GM21576 (cell line): ENCODE measurements at regions not wholly inside any gene's neighbourhood (a gene's known extent, or its start where the extent isn't known, plus 50 kb on each side); places are given as distances from the start of the nearest gene placed in this dataset.

Experiments
- ATAC-seq: cut with Tn5 transposase; IDR thresholded peaks from one replicate; pipeline ENCODE4 v1.9.1; 2021; ENCODE audit warnings: mild to moderate bottlenecking, moderate library complexity; ENCODE audit not compliant: unreplicated experiment

DNA sequence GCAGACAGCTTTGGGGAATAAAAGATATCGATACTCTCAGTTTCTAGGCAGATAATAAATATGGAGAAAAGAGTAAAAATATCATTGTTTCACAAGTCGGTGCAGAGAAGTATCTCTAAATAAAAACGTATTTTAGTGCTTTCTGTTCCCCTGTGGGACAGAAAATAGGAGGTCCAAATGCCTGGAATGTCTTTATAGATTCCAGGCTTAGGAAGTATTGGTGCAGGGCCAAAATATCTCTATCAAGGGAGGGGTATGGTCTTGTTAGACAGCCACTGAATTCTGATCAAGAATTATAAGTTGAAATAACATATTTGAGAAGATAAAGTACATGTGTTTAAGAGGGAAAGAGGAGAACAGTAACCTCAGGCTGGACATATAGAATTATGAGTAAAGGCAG is 596.4 kb downstream of the PCDH18 start:
- no peak for ATAC-seq

DNA sequence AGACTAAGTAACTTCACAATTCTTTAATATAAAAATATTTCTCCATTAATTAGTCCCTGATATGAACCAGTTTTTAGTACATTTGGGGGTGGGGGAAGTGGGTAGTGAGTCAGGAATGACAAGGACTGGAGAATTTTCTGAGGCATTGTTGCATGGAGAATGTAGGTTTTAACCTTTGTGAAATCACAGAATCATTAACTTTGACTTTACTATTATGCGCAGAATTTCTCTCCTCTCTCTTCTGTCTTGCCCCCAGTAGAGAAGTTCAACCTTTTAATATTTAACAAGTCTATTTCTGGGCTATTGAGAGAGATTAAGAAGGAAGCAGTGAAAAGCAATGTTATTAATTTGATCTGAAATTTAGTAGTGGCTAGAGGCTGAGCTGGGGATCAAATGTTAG is 597.0 kb downstream of the PCDH18 start:
- no peak for ATAC-seq

DNA sequence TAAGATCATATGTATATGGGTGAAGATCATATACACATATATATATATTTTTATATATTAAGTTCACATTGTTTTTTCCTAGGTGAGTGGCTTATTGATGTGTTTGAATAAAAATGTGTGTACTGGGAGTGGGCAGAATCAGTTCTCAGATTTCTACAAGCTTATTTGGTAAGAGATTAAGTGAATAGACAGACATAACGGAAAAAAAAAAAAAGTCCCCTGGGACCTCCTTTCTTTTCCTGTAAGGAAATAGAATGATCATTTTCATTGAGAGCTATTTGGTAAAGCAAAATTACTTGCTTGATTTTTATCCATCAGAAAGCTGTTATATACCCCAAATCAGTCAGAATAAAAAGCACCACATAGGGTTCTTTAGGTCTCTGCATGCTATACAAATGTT is 597.7 kb downstream of the PCDH18 start:
- ATAC-seq = no peak

DNA sequence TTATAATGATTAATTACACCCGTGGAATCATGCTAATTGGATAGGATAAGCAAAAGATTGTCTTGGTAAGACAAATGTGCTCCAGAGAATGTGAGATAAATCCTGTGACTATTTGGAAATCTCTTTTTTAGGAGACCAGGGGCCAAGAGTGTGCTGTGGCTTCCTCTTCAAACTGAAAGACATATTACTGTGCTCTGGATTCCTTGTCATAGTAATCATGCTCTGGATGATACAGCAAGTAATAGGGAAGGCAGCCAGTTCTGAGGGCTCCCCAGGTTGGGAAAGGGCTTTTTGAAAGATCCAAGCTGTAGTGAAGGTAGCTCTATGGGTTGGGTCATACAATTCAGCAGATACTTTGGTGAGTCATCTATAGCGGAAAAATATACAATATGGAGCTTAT is 600.5 kb downstream of the PCDH18 start:
- ATAC-seq = no peak

DNA sequence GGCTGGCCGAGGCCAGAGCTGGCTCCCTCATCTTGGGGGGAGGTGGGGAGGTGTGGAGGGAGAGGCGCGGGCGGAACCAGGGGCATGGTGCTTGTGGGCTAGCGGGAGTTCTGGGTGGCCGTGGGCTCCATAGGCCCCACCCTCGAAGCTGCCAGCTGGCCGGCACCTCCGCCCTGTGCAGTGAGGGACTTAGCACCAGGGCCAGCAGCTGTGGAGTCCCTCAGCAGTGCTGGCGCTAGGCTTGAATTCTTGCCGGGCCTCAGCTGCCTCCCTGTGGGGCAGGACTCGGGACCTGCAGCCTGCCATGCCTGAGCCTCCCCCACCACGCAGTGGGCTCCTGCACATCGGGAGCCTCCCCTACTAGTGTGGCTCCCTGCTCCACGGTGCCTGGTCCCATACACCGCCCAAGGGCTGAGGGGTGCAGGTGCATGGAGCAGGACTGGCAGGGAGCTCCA is 603.3 kb downstream of the PCDH18 start:
- ATAC-seq = no peak

DNA sequence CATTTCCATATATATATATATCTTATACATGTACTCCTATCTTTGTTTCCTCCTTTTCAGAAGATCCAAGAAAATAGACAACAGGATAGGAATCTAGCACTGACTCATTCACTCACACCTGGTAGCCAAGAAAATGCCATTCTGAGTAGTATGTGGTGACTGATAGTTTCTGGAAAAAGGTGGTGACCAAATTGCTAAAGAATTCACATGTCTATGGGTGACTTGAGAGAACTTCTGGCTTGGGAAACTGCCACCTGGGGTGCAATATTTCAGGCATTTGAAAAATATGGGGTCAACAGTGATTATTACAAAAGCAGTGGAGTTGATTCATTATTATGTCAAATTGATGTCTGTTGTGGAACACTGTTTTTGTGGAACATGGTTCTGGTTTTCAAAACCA is 605.1 kb downstream of the PCDH18 start:
- ATAC-seq = no peak

DNA sequence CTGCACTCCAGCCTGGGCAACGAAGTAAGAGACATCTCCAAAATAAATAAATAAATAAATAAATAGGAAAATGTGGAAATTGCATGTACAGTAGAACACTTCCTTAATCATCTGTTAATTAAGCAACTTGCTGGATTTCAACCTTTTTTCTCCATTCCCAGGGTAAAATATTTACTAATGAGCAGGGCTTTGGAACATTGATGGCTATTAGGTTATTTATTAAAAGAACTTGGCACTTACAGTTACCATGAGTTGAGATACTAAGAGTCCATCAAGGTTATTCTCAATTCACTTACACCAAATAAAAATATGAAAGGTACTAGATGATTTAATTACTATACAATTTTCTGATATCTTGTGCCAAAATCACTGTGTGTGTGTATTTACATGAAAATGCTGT is 607.1 kb downstream of the PCDH18 start:
- ATAC-seq = no peak

DNA sequence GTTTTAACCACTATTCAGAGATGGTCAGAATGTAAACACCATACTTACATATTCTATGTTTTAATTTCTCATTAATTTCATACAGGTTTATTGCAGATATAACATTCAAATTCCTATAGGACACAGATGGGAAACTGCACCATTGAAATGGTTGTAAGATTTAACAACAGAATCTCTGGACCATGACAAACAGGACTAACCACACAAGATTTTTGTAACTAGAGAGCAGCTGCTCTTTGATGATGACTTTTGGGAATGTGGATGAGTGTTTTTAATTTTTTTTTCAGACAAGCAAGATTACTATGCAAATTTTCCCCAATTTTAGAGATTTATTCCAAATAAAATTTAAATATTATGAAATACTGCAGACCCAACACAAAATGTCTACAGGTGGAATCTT is 610.2 kb downstream of the PCDH18 start:
- ATAC-seq = no peak

DNA sequence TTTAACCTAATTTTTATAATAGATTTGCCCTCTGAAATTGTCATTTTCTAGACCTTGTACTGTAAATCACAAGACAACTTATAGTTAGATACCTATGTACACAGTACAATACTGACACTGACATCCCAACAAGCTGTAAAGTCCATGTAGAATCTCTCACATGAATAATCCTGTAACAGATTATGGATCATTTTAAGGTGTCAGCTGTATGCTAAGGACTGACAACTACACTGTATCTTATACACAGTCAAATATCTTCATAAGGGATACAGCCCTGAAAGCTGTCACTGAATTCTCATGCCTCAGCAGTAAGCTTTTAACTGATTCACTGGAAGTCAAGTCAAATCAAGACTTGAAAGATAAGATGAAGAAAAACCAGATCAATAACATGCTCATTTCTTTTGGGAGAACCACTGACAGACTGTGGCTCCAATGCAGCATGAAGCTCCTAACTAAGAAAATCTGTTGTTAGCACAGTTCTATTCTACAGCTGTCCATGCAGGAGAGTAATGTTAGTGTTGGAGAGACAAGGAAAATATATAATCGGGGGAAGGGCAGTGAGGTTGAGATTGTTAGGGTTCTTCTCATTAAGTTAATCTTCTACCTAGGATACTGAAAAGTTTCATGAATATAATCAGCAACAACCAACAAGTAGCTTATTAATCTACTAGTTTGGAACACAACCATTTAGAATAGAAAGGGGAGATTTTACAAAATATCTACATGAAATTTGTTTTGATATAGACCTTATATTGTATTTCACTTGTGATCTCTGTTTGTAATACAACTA is 612.0 kb downstream of the PCDH18 start:
- ATAC-seq = no peak

DNA sequence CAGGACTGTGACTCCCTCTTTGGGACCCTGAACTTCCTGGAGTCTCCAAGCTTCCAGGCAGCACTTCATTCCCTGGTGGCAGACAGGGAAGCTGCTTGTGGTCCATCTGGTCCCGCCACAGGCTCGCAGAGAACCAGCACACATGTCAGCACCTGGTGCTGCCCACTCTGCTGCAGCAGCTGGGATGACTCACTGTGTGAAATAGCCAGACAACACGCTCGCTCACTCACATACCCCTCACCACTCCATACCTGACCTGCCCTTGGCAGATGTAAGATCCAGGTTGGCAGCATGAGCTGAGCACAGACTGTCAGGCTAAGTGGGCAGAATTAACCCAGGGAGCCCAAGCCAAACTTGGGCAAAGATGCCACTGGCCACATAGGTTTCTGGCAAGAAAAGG is 613.5 kb downstream of the PCDH18 start:
- ATAC-seq = no peak

DNA sequence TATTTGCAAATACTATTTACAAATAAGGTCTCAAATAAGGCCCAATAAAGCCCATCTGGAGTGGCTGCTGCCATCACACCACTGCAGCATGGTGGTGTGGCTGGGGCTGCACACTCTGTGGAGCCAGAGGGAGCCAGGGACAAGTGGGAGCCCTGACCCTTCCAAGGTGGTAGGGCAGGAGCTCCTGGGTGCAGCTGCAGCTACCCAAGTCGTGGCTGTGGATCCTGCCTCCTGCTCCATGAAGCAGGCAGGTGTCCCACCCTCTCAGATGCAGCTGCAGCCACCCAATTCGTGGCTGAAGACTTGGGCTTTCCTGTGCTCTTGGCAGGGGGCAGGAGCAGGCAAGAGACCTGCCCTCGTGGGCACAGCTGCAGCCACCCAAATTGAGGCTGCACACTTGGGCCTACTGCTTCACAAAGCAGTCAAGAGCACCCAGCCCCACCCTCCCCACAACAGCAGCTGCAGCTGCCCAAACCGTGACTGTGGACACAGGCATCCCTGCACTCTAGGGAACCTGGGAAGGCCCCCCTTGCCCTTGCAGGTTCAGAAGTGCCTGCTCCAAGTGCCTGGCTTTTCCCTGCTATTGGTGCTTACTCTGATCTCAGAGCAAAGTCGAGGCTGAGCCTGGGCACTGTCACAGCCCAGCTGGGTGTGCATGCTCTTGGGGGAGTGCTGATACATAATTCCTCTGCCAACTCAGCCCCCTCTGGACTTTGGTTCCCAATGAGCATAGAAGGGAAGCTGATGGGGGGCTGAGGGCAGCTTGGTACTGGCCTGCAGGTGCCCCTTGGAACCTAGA is 614.8 kb downstream of the PCDH18 start:
- ATAC-seq = no peak

DNA sequence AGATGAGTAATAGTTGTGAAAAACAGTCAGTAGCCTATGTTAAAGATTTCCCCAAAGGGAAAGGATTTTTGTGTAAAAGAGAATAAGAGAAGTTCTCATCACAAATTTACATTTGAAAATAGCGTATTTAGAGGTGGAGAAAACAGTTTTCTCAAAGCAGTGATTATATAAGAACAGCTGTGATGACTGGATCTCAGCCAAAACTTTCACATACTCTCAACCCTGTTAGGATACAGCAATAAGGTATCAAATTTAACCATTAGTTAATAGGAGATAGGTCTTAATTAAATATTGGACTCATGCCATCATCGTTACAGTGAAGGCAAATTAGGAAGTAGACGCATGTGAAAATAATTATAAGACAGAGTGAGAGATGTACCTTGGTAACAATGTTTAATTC is 622.7 kb downstream of the PCDH18 start:
- no peak for ATAC-seq

DNA sequence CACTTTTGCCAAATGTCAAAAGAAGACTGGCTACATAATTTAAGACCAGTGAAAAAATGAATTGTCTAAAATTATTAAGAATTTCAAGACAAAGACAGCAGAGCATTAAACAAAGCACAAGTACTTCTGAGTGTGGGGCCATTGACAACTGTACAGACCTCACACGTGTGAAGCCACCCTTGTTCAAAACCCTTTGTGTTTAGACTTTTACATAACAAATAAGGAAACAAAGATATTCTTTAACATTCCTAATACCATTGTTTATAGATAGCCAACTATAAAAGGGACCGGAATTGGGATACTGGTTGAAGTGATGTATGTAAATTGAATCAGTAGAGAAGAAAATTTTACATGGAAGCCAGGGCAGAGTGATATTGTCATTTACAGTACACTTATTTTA is 624.2 kb downstream of the PCDH18 start:
- no peak for ATAC-seq

DNA sequence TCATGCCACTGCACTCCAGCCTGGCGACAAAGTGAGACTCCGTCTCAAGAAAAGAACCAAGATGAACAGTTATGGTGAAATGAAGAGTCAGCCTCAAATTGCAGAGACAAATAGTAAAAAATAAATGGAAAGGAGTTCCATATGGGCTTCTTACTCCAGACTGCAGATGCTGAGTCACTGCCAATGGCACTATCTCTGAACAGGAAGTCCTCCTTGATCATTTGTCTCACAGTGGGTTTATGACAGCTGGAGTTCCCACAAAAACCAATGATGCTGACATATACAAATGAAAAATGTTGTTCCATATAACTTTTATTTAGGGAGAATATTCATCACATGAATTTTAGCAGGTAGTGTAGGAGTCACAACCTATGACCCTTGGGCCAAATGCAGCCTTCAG is 631.6 kb downstream of the PCDH18 start:
- no peak for ATAC-seq

DNA sequence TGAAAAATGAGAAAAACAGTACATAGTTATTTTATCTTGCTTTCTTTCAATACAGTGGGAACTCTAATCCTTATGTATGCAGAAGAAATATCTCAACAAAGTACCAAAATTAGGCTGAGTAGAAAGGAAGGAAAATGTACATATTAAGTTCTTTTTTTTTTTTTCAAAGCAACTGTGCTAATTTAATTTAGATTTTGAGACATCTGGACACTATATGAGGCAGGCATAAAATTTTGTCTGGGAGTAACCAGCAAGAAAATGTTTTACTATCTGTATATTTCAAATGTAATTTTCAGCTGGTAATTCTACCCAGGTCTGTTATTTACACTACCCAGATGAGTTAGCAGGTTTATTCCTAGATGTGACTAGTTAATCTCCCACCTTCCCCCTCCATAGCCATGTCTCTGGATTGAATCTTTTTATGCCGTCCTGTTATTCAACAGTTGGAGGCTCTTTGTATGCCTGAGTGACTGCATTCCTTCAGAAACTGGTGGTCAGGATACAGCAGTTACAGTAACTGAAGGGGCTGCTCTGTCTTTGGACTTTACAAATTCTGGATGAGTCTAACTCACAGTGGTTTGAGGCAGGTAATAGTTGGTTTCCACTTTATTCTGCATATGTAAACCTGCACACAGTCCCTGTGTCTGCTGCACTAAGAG is 633.6 kb downstream of the PCDH18 start:
- no peak for ATAC-seq

DNA sequence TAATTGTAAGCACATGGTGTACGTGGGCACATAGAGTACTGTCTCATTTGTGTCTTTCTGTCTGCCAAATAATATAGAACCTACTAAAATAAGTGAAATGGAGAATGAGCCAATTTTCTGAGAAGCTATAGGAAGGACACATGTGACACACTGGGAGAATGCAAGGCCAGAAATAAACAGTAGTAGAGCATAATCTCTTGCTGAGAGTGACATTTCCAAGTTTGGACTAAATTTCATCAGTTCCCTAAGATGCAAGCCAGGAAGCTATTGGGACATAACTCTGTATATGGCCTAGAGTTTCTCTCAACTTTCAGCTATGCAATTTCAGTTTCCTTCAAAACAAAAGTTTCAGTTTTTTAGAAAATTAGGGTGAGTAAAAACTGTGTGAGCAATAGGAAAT is 638.7 kb downstream of the PCDH18 start:
- no peak for ATAC-seq

DNA sequence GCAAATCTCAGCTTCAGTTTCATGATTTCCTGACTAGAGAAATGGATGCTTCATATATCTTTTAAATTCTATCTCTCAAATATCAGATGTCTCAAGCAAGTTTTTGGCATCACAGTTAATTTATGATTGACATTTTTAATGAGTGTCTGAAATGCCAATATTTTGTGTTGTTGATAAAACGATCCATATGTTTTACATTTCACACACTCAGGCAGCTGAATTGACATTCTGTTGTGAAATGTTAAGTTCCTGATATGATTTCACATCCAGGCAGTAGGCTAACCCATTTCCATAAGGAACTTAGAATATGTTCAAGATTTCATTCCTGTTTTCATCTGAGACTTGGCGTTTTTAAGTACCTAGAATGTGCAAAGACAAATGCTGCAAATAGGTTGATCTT is 650.6 kb downstream of the PCDH18 start:
- no peak for ATAC-seq

DNA sequence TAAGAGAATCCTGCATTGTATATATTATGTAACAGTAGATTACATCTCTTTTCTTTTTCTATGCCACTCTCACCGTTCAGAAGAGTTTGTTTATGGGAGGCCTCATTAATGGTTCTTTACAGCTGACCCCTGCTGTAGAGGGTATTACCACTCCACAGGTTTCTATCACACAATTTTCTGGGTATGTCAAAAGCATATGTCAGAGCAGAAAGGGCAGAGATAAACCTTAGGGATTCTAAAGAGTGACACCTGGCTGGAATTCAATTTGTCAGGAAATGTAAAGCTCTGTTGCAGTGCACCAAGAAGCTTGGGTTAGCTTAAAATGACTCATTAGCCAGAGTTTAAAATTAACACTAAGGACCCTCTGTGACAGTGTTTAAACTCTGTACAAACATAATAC is 658.7 kb downstream of the PCDH18 start:
- ATAC-seq = no peak

DNA sequence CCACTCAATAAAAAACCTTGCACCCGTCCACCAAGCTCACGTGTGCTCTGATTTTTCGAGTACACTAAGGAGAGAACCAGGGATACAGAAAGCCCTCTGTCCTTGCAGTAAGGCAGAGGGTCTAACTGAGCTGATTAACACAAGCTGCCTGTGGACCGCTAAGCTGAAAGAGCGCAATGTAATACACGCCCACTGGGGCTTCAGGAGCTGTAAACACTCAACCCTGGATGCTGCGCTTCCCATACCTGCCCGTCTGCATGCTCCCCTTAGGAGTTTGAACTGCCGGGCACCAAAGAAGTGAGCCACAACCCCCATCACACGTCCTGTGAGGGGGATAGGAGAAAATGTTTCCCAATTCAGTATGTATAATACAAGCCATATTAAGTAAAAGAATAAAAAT is 664.8 kb downstream of the PCDH18 start:
- no peak for ATAC-seq

DNA sequence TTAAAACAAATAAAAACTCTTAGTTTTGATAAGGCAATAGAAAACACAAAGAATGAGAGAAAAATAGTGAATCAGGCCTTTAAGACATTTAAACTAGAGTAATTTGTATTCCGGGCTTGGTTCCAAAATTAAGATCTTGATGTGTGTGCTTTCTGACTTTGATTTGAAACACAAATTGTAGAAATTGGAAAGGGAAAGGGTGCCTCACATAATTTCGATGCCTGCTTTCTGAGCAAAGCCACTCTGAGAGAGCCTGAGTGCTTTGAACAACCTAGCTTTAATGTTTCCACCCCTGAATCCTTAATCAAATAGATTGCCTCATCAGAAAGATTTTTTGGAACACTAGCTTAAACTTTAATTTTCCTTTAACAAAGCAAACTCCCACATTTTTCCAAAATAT is 666.8 kb downstream of the PCDH18 start:
- no peak for ATAC-seq

DNA sequence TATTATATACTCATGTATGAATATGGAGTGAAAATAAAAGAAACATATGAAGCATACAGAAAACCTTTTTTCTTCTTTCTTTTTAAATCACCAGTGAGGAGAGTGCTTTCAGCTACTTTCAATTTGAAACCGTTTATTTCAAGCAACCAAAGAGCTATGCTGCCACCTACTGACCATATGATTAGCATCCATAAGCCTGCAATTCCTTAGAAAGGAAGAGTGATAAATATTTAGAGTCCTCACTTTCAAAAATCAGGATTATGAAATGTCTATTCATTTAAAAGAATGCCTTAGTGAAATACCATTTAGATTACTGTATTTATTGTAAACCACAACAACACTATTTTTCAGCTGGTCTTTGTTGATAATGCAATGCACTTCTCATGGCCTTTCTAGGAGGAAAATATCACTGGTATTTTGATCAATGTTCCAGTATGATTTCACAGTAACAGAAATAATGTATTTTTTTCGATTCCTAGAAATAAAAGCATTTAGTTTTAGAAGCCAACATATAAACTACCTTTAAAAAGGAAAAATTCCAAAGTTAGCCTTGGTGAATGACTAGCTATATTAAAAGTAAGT is 667.6 kb downstream of the PCDH18 start:
- ATAC-seq = peak; percentile 87

DNA sequence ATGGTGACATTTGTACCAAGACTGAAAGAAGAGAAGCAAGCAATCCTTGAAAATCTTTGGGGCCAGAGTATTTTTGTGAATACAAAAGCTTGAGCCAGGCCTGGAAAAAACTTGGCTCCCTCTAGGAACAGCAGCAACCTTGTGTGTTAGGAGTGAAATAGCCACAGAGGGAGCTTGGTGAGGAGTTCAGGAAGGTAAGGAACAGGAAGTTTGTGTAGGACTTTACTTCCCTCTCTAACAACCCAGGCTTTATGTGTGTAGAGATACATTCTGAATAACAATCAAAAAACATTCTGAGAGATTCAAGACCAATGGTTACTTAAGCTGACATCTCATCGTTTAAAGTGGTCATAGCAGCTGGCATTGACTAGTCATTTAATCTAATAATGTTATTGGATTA is 668.5 kb downstream of the PCDH18 start:
- ATAC-seq = no peak
